ENCODE measurements at regions not wholly inside any gene's neighbourhood (a gene's known extent, or its start where the extent isn't known, plus 50 kb on each side); places are given as distances from the start of the nearest gene placed in this dataset.
"Not testable (repeated sequence)": the region's sequence is repeated elsewhere in the genome, so short reads cannot be mapped to it uniquely, and the experiment has no call there.

DNA sequence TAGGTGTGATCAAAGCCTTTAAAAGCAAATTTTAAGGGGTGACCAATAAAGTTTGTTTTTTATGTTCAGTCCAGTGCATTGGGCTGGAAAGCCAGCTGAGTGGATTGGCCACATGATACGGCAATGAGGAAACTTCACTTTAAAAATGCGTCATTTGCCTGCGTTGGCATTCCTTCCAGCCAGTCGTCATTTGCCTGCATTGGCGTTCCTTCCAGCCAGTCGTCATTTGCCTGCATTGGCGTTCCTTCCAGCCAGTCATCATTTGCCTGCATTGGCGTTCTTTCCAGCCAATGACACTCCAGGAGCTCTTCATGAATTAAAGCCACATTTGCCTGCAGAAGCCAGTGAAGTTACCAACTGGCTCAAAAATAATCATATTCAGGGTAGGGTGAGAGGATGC lies 378.6 kb downstream of the SMOC2 start:
- H3K9me3 ChIP-seq (ENCODE audit: control insufficient read depth, low read length) = peaks cover 3% of the 10 kb centered on the region
- 87 to 88% methylated on average over 7 to 8 of the region's 8 CpGs for WGBS, 2 experiments (ENCODE audit: insufficient coverage in 2 of 2)
- H3K27ac ChIP-seq (ENCODE audit: low read depth, low read length, severe bottlenecking) = no peak overlapping the region
- H3K4me3 ChIP-seq (ENCODE audit: extremely low read depth, insufficient read depth, low read length, poor library complexity, severe bottlenecking) = no peak overlapping the region
- no peaks in the 10 kb centered on the region for H3K36me3 ChIP-seq (ENCODE audit: control insufficient read depth, insufficient read depth, low read length)
- no peaks in the 10 kb centered on the region for H3K4me1 ChIP-seq (ENCODE audit: control insufficient read depth, insufficient read depth, low read length, poor library complexity, severe bottlenecking)

- 100% methylated on average over 1 of the region's 1 CpG for WGBS, 2 experiments (ENCODE audit: insufficient coverage in 2 of 2)
- no peak overlapping the region for H3K4me3 ChIP-seq (ENCODE audit: extremely low read depth, insufficient read depth, low read length, poor library complexity, severe bottlenecking)
- H3K27ac ChIP-seq (ENCODE audit: low read depth, low read length, severe bottlenecking) = no peak overlapping the region
- H3K9me3 ChIP-seq (ENCODE audit: control insufficient read depth, low read length) = peaks cover 3% of the 10 kb centered on the region
- no peaks in the 10 kb centered on the region for H3K4me1 ChIP-seq (ENCODE audit: control insufficient read depth, insufficient read depth, low read length, poor library complexity, severe bottlenecking)
- H3K36me3 ChIP-seq (ENCODE audit: control insufficient read depth, insufficient read depth, low read length) = no peaks in the 10 kb centered on the region
Observed at GRCh38 chr6:168817558-168818159, 376.7 kb downstream of the SMOC2 start.

DNA sequence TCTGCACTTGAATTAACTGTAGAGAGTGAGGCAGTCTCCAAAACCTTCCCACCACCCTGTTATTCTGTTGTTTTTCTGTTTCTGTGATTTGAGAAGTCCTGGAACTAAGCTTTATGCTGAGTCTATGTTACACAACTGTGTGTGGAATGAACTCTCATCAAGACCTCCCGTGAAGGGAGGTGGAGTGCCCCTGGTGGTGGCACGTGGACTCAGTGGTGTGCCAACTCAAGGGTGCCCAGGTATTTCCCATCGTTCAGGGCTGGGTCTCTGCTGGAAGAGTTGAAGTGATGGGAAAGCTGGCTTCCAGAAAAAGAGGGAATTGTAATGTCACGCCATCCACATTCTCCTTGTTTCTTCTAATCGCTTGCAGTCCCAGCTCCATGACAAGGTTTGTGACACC lies 374.2 kb downstream of the SMOC2 start:
- no peaks in the 10 kb centered on the region for H3K4me1 ChIP-seq (ENCODE audit: control insufficient read depth, insufficient read depth, low read length, poor library complexity, severe bottlenecking)
- no peak overlapping the region for H3K4me3 ChIP-seq (ENCODE audit: extremely low read depth, insufficient read depth, low read length, poor library complexity, severe bottlenecking)
- H3K27ac ChIP-seq (ENCODE audit: low read depth, low read length, severe bottlenecking) = no peak overlapping the region
- 35 to 39% methylated on average over 3 of the region's 5 CpGs for WGBS, 2 experiments (ENCODE audit: insufficient coverage in 2 of 2)
- peaks cover 3% of the 10 kb centered on the region for H3K9me3 ChIP-seq (ENCODE audit: control insufficient read depth, low read length)
- no peaks in the 10 kb centered on the region for H3K36me3 ChIP-seq (ENCODE audit: control insufficient read depth, insufficient read depth, low read length)

DNA sequence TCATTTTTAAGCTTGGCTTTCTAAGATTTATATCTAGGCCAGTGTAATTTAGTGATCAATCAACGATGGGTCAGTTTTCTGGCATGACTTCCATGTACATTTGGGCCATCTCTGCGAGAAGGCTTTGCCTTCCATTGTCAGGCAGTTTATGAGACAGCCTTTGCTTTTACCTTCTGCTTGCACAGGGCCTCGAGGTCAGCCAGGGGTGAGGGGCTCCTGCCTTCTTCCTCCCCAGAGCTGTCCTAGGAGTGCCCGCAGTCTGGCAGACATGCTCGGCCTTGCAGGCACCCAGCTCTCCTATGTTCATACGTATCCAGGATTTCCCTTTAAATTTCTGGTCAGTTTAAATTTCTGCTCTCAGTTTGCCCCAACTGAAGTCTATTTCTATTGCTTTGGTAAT lies 367.2 kb downstream of the SMOC2 start:
- Histone ChIP-seq H3K27ac (ENCODE audit: low read depth, low read length, severe bottlenecking) (no peak overlapping the region), H3K4me3 (ENCODE audit: extremely low read depth, insufficient read depth, low read length, poor library complexity, severe bottlenecking) (no peak overlapping the region), H3K4me1 (ENCODE audit: control insufficient read depth, insufficient read depth, low read length, poor library complexity, severe bottlenecking) (no peaks in the 10 kb centered on the region), H3K36me3 (ENCODE audit: control insufficient read depth, insufficient read depth, low read length) (no peaks in the 10 kb centered on the region), H3K9me3 (ENCODE audit: control insufficient read depth, low read length) (no peaks in the 10 kb centered on the region)
- 89 to 90% methylated on average over 5 to 6 of the region's 6 CpGs for WGBS, 2 experiments (ENCODE audit: insufficient coverage in 2 of 2)

GRCh38 chr6:168804331-168804730 lies 363.3 kb downstream of the SMOC2 start:
- WGBS, 2 experiments (ENCODE audit: insufficient coverage in 2 of 2) = 50% methylated on average over 1 of the region's 2 CpGs; no CpG with 5 or more reads in 1 of the 2 experiments
- no peak overlapping the region for H3K4me3 ChIP-seq (ENCODE audit: extremely low read depth, insufficient read depth, low read length, poor library complexity, severe bottlenecking)
- no peak overlapping the region for H3K27ac ChIP-seq (ENCODE audit: low read depth, low read length, severe bottlenecking)
- no peaks in the 10 kb centered on the region for H3K4me1 ChIP-seq (ENCODE audit: control insufficient read depth, insufficient read depth, low read length, poor library complexity, severe bottlenecking)
- no peaks in the 10 kb centered on the region for H3K36me3 ChIP-seq (ENCODE audit: control insufficient read depth, insufficient read depth, low read length)
- H3K9me3 ChIP-seq (ENCODE audit: control insufficient read depth, low read length) = no peaks in the 10 kb centered on the region

- no peaks in the 10 kb centered on the region for H3K9me3 ChIP-seq (ENCODE audit: control insufficient read depth, low read length)
- no peaks in the 10 kb centered on the region for H3K36me3 ChIP-seq (ENCODE audit: control insufficient read depth, insufficient read depth, low read length)
- no peaks in the 10 kb centered on the region for H3K4me1 ChIP-seq (ENCODE audit: control insufficient read depth, insufficient read depth, low read length, poor library complexity, severe bottlenecking)
- no peak overlapping the region for H3K4me3 ChIP-seq (ENCODE audit: extremely low read depth, insufficient read depth, low read length, poor library complexity, severe bottlenecking)
- no peak overlapping the region for H3K27ac ChIP-seq (ENCODE audit: low read depth, low read length, severe bottlenecking)
- 86 to 100% methylated on average over 1 of the region's 2 CpGs for WGBS, 2 experiments (ENCODE audit: insufficient coverage in 2 of 2)
Observed at GRCh38 chr6:168803874-168804273, 362.9 kb downstream of the SMOC2 start.

GRCh38 chr6:168799067-168799466 lies 358.1 kb downstream of the SMOC2 start:
- Histone ChIP-seq H3K27ac (ENCODE audit: low read depth, low read length, severe bottlenecking) (no peak overlapping the region), H3K4me1 (ENCODE audit: control insufficient read depth, insufficient read depth, low read length, poor library complexity, severe bottlenecking) (no peaks in the 10 kb centered on the region), H3K9me3 (ENCODE audit: control insufficient read depth, low read length) (no peaks in the 10 kb centered on the region), H3K36me3 (ENCODE audit: control insufficient read depth, insufficient read depth, low read length) (no peaks in the 10 kb centered on the region), H3K4me3 (ENCODE audit: extremely low read depth, insufficient read depth, low read length, poor library complexity, severe bottlenecking) (no peak overlapping the region)
- WGBS, 2 experiments (ENCODE audit: insufficient coverage in 2 of 2) = 76 to 89% methylated on average over 3 to 4 of the region's 5 CpGs

DNA sequence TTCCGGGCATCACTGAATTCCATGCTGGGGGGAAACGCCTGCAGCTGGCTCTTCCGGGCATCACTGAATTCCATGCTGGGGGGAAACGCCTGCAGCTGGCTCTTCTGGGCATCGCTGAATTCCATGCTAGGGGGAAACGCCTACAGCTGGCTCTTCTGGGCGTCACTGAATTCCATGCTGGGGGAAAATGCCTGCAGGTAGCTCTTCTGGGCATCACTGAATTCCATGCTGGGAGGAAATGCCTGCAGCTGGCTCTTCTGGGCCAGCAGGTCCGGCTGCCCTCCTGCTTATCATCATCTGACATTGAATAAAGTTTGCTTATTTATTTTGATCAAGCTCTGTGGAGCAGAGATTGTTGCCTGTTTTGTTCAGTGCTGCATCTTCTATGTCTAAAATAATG lies 355.1 kb downstream of the SMOC2 start:
- H3K36me3 ChIP-seq (ENCODE audit: control insufficient read depth, insufficient read depth, low read length) = no peaks in the 10 kb centered on the region
- 81 to 95% methylated on average over 4 to 6 of the region's 8 CpGs for WGBS, 2 experiments (ENCODE audit: insufficient coverage in 2 of 2)
- no peak overlapping the region for H3K4me3 ChIP-seq (ENCODE audit: extremely low read depth, insufficient read depth, low read length, poor library complexity, severe bottlenecking)
- no peak overlapping the region for H3K27ac ChIP-seq (ENCODE audit: low read depth, low read length, severe bottlenecking)
- H3K4me1 ChIP-seq (ENCODE audit: control insufficient read depth, insufficient read depth, low read length, poor library complexity, severe bottlenecking) = no peaks in the 10 kb centered on the region
- H3K9me3 ChIP-seq (ENCODE audit: control insufficient read depth, low read length) = no peaks in the 10 kb centered on the region

GRCh38 chr6:168795611-168796010 lies 354.6 kb downstream of the SMOC2 start:
- not testable (repeated sequence) for H3K9me3 ChIP-seq (ENCODE audit: control insufficient read depth, low read length); H3K4me1 ChIP-seq (ENCODE audit: control insufficient read depth, insufficient read depth, low read length, poor library complexity, severe bottlenecking); H3K36me3 ChIP-seq (ENCODE audit: control insufficient read depth, insufficient read depth, low read length); H3K4me3 ChIP-seq (ENCODE audit: extremely low read depth, insufficient read depth, low read length, poor library complexity, severe bottlenecking); H3K27ac ChIP-seq (ENCODE audit: low read depth, low read length, severe bottlenecking)
- WGBS, 2 experiments (ENCODE audit: insufficient coverage in 2 of 2) = 82 to 100% methylated on average over 1 to 2 of the region's 12 CpGs

DNA sequence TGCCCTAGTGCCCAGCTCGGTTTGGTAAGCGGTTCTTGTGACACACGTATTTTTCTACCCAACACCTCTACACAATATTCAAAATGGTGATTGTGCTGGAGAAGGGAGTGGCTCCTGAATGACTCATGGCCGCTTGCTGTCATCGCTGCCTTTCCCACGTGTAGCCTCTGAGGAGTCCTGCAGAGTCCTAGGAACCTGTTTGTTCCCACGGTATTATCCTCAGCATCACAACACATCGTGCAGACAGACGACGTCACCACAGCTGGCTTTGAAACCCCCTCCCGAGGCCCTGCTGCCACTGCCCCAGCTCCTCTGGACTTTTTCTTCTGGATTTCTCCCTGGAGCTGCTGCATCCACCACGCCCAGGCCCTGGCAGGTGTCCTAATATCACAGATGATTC lies 353.5 kb downstream of the SMOC2 start:
- 84 to 92% methylated on average over 9 to 11 of the region's 12 CpGs for WGBS, 2 experiments (ENCODE audit: insufficient coverage in 2 of 2)
- Histone ChIP-seq H3K36me3 (ENCODE audit: control insufficient read depth, insufficient read depth, low read length) (no peaks in the 10 kb centered on the region), H3K9me3 (ENCODE audit: control insufficient read depth, low read length) (no peaks in the 10 kb centered on the region), H3K27ac (ENCODE audit: low read depth, low read length, severe bottlenecking) (no peak overlapping the region), H3K4me3 (ENCODE audit: extremely low read depth, insufficient read depth, low read length, poor library complexity, severe bottlenecking) (no peak overlapping the region), H3K4me1 (ENCODE audit: control insufficient read depth, insufficient read depth, low read length, poor library complexity, severe bottlenecking) (no peaks in the 10 kb centered on the region)

GRCh38 chr6:168793649-168794048 lies 352.7 kb downstream of the SMOC2 start:
- H3K27ac ChIP-seq (ENCODE audit: low read depth, low read length, severe bottlenecking) = no peak overlapping the region
- no peaks in the 10 kb centered on the region for H3K9me3 ChIP-seq (ENCODE audit: control insufficient read depth, low read length)
- H3K36me3 ChIP-seq (ENCODE audit: control insufficient read depth, insufficient read depth, low read length) = no peaks in the 10 kb centered on the region
- no peak overlapping the region for H3K4me3 ChIP-seq (ENCODE audit: extremely low read depth, insufficient read depth, low read length, poor library complexity, severe bottlenecking)
- WGBS, 2 experiments (ENCODE audit: insufficient coverage in 2 of 2) = 65 to 87% methylated on average over 3 of the region's 6 CpGs
- H3K4me1 ChIP-seq (ENCODE audit: control insufficient read depth, insufficient read depth, low read length, poor library complexity, severe bottlenecking) = no peaks in the 10 kb centered on the region

All from mesodermal cell (in vitro differentiated cells).